Loucy (cell line): ENCODE measurements at regions not wholly inside any gene's neighbourhood (a gene's known extent, or its start where the extent isn't known, plus 50 kb on each side); places are given as distances from the start of the nearest gene placed in this dataset.
"Not testable (repeated sequence)": the region's sequence is repeated elsewhere in the genome, so short reads cannot be mapped to it uniquely, and the experiment has no call there.

Source experiments
- H2AFZ ChIP-seq: fragments of 200-600 bp; sonication (generic); 2 replicates; pipeline ENCODE4 v1.6.0; 2016; ENCODE audit warnings: antibody characterized with exemption, mild to moderate bottlenecking, low read length, moderate library complexity
- H3F3A ChIP-seq: fragments of 200-600 bp; 2 replicates; pipeline ENCODE4 v1.6.0; 2016; ENCODE audit warnings: antibody characterized with exemption, low read depth, mild to moderate bottlenecking
- H3K27me3 ChIP-seq: fragments of 200-600 bp; sonication (generic); 2 replicates; pipeline ENCODE4 v1.6.1; 2014; ENCODE audit warnings: low read length, mild to moderate bottlenecking; ENCODE audit not compliant: insufficient read depth, poor library complexity, severe bottlenecking
- H3K36me3 ChIP-seq: fragments of 200-600 bp; sonication (generic); 2 replicates; pipeline ENCODE4 v1.6.1; 2016; ENCODE audit warnings: low read length; ENCODE audit not compliant: insufficient read depth
- H3K4me1 ChIP-seq: fragments of 200-600 bp; sonication (generic); 2 replicates; pipeline ENCODE4 v1.5.1; 2014; ENCODE audit warnings: low read length, mild to moderate bottlenecking; ENCODE audit not compliant: insufficient read depth, poor library complexity, severe bottlenecking
- H3K4me2 ChIP-seq: fragments of 200-600 bp; sonication (generic); 2 replicates; pipeline ENCODE4 v1.6.0; 2014; ENCODE audit warnings: antibody characterized with exemption, low read length, low read depth, mild to moderate bottlenecking; ENCODE audit not compliant: poor library complexity, severe bottlenecking
- H3K4me3 ChIP-seq: fragments of 200-600 bp; sonication (generic); 2 replicates; pipeline ENCODE4 v1.5.1; 2014; ENCODE audit warnings: low read length, mild to moderate bottlenecking, mixed read lengths; ENCODE audit not compliant: poor library complexity, severe bottlenecking
- H3K79me2 ChIP-seq: fragments of 200-600 bp; sonication (generic); 2 replicates; pipeline ENCODE4 v1.6.1; 2014; ENCODE audit warnings: low read length; ENCODE audit not compliant: insufficient read depth
- H3K9ac ChIP-seq: fragments of 200-600 bp; sonication (generic); 2 replicates; pipeline ENCODE4 v1.6.0; 2014; ENCODE audit warnings: mild to moderate bottlenecking, low read depth, low read length, moderate library complexity; ENCODE audit not compliant: poor library complexity, severe bottlenecking
- H3K9me2 ChIP-seq: fragments of 200-600 bp; sonication (generic); replicated peaks from 2 replicates; pipeline ENCODE4 v1.6.1; 2016; ENCODE audit warnings: low read depth, low read length, mixed read lengths
- H3K9me3 ChIP-seq: fragments of 200-600 bp; sonication (generic); 2 replicates; pipeline ENCODE4 v1.6.1; 2014; ENCODE audit warnings: mild to moderate bottlenecking, antibody characterized with exemption, low read length, low read depth; ENCODE audit not compliant: insufficient read depth
- H4K20me1 ChIP-seq: fragments of 200-600 bp; sonication (generic); 2 replicates; pipeline ENCODE4 v1.6.0; 2014; ENCODE audit warnings: antibody characterized with exemption, low read length, mild to moderate bottlenecking; ENCODE audit not compliant: insufficient read depth, poor library complexity, severe bottlenecking
- CTCF ChIP-seq: fragments of 200-600 bp; sonication (generic); conservative IDR thresholded peaks from 2 replicates; pipeline ENCODE4 v1.5.1; 2014; ENCODE audit warnings: mild to moderate bottlenecking, antibody characterized with exemption, low read length
- EZH2phosphoT487 ChIP-seq: fragments of 200-600 bp; IDR thresholded peaks from 2 replicates; pipeline ENCODE4 v1.6.1; 2018; ENCODE audit warnings: antibody characterized with exemption, mild to moderate bottlenecking, moderate library complexity, borderline replicate concordance

GRCh38 chr15:35698966-35699575 lies 153.1 kb upstream of the DPH6 start:
- no peak overlapping the region for H3K4me3 ChIP-seq
- H3F3A ChIP-seq = no peaks in the 10 kb centered on the region
- no peak overlapping the region for H2AFZ ChIP-seq
- no peak overlapping the region for H3K9ac ChIP-seq
- H3K79me2 ChIP-seq = no peaks in the 10 kb centered on the region
- no peaks in the 10 kb centered on the region for H3K36me3 ChIP-seq
- no peak for TF ChIP-seq EZH2phosphoT487
- no peak for TF ChIP-seq CTCF
- H3K4me1 ChIP-seq = no peaks in the 10 kb centered on the region
- no peaks in the 10 kb centered on the region for H3K9me2 ChIP-seq
- no peak overlapping the region for H3K4me2 ChIP-seq
- H4K20me1 ChIP-seq = no peaks in the 10 kb centered on the region
- no peaks in the 10 kb centered on the region for H3K27me3 ChIP-seq
- no peaks in the 10 kb centered on the region for H3K9me3 ChIP-seq

GRCh38 chr15:35700091-35700593 lies 154.2 kb upstream of the DPH6 start:
- H3K9me3 ChIP-seq, H3K4me2 ChIP-seq, H4K20me1 ChIP-seq: not testable (repeated sequence)

GRCh38 chr15:35701402-35702046 lies 155.6 kb upstream of the DPH6 start:
- Histone ChIP-seq H3K4me2 (no peak overlapping the region), H3K9me2 (no peaks in the 10 kb centered on the region), H3K9me3 (no peaks in the 10 kb centered on the region), H3K36me3 (no peaks in the 10 kb centered on the region), H3K4me1 (no peaks in the 10 kb centered on the region), H4K20me1 (no peaks in the 10 kb centered on the region), H3K79me2 (no peaks in the 10 kb centered on the region), H3K4me3 (no peak overlapping the region), H3K27me3 (no peaks in the 10 kb centered on the region), H2AFZ (no peak overlapping the region), H3F3A (no peaks in the 10 kb centered on the region), H3K9ac (no peak overlapping the region)
- no peak for TF ChIP-seq CTCF
- no peak for TF ChIP-seq EZH2phosphoT487

More at GRCh38 chr15:35700091-35700593, 154.2 kb upstream of the DPH6 start:
- not testable (repeated sequence) for H3K4me1 ChIP-seq, H3K36me3 ChIP-seq, H3K4me3 ChIP-seq, H3K79me2 ChIP-seq, H3F3A ChIP-seq, H3K27me3 ChIP-seq, H3K9ac ChIP-seq, H3K9me2 ChIP-seq, H2AFZ ChIP-seq
